ENCODE measurements at regions not wholly inside any gene's neighbourhood (a gene's known extent, or its start where the extent isn't known, plus 50 kb on each side); places are given as distances from the start of the nearest gene placed in this dataset.

DNA sequence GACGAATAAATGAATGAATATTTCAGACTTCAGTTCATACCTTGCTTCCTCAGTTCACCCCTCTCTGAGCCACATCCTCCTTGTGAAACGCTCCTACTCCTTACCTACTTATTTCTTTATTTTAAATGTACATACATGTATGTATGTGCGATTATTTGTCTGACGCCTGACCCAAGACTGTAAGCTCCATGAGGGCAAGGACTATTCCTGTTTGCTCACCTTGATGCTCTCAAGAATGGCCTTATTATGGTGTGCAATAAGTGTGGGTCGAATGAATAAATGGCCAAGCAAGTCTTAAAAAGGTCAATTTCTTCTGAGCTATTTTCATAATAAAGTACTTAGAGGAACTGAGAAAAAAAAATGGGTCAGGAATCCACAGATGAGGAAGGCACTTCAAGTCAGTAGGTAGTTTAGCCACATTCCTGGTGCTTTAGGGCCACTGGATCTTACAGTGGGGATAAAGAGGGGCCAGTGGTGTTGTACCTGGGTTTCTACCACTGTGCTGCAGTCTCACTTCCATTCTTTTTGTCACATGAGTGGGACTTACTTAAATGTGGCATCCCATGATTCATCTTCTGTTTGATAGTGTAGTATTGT lies 74.7 kb downstream of the SDC1 start:
- DNase-seq (ENCODE audit: low spot score), result no peak
- TF ChIP-seq, protein P1, sequence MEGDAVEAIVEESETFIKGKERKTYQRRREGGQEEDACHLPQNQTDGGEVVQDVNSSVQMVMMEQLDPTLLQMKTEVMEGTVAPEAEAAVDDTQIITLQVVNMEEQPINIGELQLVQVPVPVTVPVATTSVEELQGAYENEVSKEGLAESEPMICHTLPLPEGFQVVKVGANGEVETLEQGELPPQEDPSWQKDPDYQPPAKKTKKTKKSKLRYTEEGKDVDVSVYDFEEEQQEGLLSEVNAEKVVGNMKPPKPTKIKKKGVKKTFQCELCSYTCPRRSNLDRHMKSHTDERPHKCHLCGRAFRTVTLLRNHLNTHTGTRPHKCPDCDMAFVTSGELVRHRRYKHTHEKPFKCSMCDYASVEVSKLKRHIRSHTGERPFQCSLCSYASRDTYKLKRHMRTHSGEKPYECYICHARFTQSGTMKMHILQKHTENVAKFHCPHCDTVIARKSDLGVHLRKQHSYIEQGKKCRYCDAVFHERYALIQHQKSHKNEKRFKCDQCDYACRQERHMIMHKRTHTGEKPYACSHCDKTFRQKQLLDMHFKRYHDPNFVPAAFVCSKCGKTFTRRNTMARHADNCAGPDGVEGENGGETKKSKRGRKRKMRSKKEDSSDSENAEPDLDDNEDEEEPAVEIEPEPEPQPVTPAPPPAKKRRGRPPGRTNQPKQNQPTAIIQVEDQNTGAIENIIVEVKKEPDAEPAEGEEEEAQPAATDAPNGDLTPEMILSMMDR (IDR thresholded peaks at IDR 0.05; ENCODE audit: extremely low read depth, missing control alignments), result no peak

GRCh38 chr2:20149703-20150030 lies 75.3 kb downstream of the SDC1 start:
- TF ChIP-seq, protein P1 (IDR thresholded peaks at IDR 0.05; ENCODE audit: extremely low read depth, missing control alignments), result no peak
- no peak for DNase-seq (ENCODE audit: low spot score)

DNA sequence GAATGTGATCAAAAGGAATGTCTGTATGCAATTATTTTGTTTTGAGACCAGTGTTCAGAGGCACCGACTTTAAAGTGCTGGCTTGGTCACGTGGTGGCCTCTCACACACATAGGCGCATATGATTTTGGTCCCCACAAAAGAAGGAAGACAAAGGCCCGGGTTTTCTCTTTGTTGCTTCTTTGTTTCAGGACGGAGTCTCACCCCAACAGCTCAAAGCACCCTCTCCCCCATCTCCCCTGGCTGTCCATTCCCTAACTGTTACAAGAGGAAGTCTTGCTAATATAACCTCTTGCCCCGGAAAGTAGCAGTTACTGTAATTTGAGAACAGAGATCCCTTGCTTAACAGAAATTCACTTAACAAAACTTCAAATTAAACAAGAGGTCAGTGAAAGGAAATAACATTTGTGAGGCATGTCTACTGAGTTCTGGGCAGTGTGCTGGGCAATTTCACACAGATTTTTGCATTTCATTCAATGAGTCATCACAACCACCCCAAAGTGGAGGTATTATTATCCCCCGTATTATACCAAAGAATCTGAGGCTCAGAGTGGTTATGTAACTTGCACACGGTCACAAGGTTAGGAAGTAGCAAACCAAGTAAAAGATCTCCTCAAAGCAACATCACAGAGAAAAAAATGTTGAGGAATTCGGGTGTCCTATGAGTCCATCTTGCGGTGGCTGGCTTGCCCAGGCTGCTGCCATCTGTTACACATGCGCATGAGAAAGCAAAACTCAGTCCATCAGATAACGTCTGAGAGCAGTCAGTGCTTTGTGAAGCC lies 75.8 kb downstream of the SDC1 start:
- no peak for DNase-seq (ENCODE audit: low spot score)
- TF ChIP-seq, protein P1 (IDR thresholded peaks at IDR 0.05; ENCODE audit: extremely low read depth, missing control alignments), result no peak

GRCh38 chr2:20148426-20148922 lies 76.5 kb downstream of the SDC1 start:
- DNase-seq (ENCODE audit: low spot score), result no peak
- TF ChIP-seq, protein P1 (IDR thresholded peaks at IDR 0.05; ENCODE audit: extremely low read depth, missing control alignments), result no peak

- TF ChIP-seq, protein P1 (IDR thresholded peaks at IDR 0.05; ENCODE audit: extremely low read depth, missing control alignments), result no peak
- DNase-seq (ENCODE audit: low spot score), result no peak
Measured at GRCh38 chr2:20147351-20147750, 77.6 kb downstream of the SDC1 start.

DNA sequence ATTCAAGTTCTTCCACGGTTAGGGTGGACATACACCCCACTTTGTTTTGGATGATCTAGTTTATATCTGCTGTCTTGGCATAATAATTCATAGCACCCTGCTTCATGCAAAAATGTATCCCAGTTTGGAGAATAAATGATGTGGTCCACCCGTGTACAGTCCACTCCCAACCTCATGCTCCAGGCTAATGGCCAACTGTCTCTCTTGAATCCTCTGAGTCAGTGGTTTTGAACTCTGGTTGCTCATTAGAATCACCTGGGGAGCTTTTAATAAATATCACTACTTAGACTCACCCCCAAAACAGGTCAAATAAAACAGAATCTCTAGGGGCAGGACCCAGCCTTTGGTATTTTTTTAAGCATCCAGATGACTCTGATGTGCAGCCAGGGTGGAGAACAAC lies 78.5 kb downstream of the SDC1 start:
- TF ChIP-seq, protein P1 (IDR thresholded peaks at IDR 0.05; ENCODE audit: extremely low read depth, missing control alignments), result no peak
- DNase-seq (ENCODE audit: low spot score), result no peak

DNA sequence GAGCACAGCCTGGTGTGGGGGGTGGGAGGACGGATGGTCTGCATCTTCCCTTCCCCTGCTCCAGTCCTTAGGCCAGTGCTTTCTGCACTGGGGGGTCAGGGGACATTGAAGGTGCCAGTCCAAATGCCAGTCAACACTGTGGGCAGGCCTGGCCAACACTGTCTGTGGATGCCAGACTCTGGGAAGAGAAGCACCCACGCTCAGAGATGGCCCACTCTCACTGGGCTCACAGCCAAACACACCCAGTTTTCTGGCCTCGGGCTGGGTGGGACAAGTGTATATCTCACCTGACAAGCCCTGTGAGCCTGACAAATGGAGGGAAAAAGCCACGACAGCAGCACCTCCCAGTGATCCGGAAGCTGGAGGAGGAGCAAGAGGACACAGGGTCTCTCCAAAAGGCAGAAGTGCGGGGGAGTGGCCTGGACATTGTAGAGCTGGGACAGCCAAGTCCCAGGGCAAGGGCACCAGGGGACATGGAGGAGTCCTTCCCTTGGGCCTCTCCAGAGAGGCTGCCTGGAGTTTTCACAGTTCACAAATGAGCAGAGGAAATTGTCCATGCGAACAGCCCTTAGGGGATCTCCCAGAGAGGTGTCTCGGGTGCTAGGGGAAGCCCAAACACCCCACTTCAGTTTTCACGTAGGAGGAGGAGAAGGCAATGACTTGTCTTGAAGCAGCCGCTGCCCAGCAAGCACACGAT lies 79.3 kb downstream of the SDC1 start:
- TF ChIP-seq, protein P1 (IDR thresholded peaks at IDR 0.05; ENCODE audit: extremely low read depth, missing control alignments), result no peak
- DNase-seq (ENCODE audit: low spot score), result peak; percentile 74

Measured in GM20000 (cell line).